HEK293T (cell line): ENCODE measurements at regions not wholly inside any gene's neighbourhood (a gene's known extent, or its start where the extent isn't known, plus 50 kb on each side); places are given as distances from the start of the nearest gene placed in this dataset.

ENCODE experiments used
- ARNT ChIP-seq: fragments of 450-650 bp; IDR thresholded peaks from 2 replicates; pipeline ENCODE4 v1.6.1; 2017; ENCODE audit warnings: mild to moderate bottlenecking
- BHLHE40 ChIP-seq: fragments of 450-650 bp; IDR thresholded peaks from 2 replicates; pipeline ENCODE4 v1.6.1; 2016; ENCODE audit warnings: mild to moderate bottlenecking, moderate library complexity, borderline replicate concordance
- CTBP1 ChIP-seq: fragments of 450-650 bp; IDR thresholded peaks from 2 replicates; pipeline ENCODE4 v1.6.1; 2016; ENCODE audit warnings: borderline replicate concordance
- FOXK2 ChIP-seq: fragments of 450-650 bp; IDR thresholded peaks from 2 replicates; pipeline ENCODE4 v1.6.1; 2016; ENCODE audit warnings: mild to moderate bottlenecking
- FOXM1 ChIP-seq: fragments of 450-650 bp; IDR thresholded peaks from 2 replicates; pipeline ENCODE4 v1.6.1; 2017; ENCODE audit warnings: mild to moderate bottlenecking, borderline replicate concordance
- LEF1 ChIP-seq: fragments of 450-650 bp; IDR thresholded peaks from 2 replicates; pipeline ENCODE4 v1.6.1; 2017; ENCODE audit warnings: mild to moderate bottlenecking, borderline replicate concordance
- NFRKB ChIP-seq: fragments of 450-650 bp; IDR thresholded peaks from 2 replicates; pipeline ENCODE4 v1.6.1; 2016; ENCODE audit warnings: mild to moderate bottlenecking, moderate library complexity
- PKNOX1 ChIP-seq: fragments of 450-650 bp; IDR thresholded peaks from 2 replicates; pipeline ENCODE4 v1.6.1; 2016
- SP1 ChIP-seq: fragments of 450-650 bp; IDR thresholded peaks from 2 replicates; pipeline ENCODE4 v1.6.1; 2017
- SUZ12 ChIP-seq: fragments of 450-650 bp; IDR thresholded peaks from 2 replicates; pipeline ENCODE4 v1.6.1; 2016; ENCODE audit warnings: mild to moderate bottlenecking
- ZNF384 ChIP-seq: fragments of 450-650 bp; IDR thresholded peaks from 2 replicates; pipeline ENCODE4 v1.6.1; 2016

GRCh38 chr2:35067420-35067819 lies 1288.2 kb upstream of the CRIM1 start:
- TF ChIP-seq CTBP1 (no peak), SP1 (no peak), PKNOX1 (no peak), SUZ12 (no peak), NFRKB (no peak), LEF1 (no peak), ZNF384 (no peak), ARNT (no peak), FOXK2 (no peak), FOXM1 (no peak), BHLHE40 (no peak)
